KMS-11 (cell line): ENCODE measurements at regions not wholly inside any gene's neighbourhood (a gene's known extent, or its start where the extent isn't known, plus 50 kb on each side); places are given as distances from the start of the nearest gene placed in this dataset.

Source experiments
- H2AFZ ChIP-seq: fragments of 200-600 bp; sonication (generic); 2 replicates; pipeline ENCODE4 v1.6.1; 2016; ENCODE audit warnings: antibody characterized with exemption, mixed run types, low read depth
- H3K27ac ChIP-seq: fragments of 200-600 bp; sonication (generic); 2 replicates; pipeline ENCODE4 v1.6.1; 2016; ENCODE audit warnings: mild to moderate bottlenecking, mixed run types
- H3K27me3 ChIP-seq: fragments of 200-600 bp; sonication (generic); 2 replicates; pipeline ENCODE4 v1.6.1; 2017; ENCODE audit warnings: mild to moderate bottlenecking, low read depth, mixed run types, moderate library complexity; ENCODE audit not compliant: insufficient read depth
- H3K36me3 ChIP-seq: fragments of 200-600 bp; sonication (generic); 2 replicates; pipeline ENCODE4 v1.6.1; 2017; ENCODE audit warnings: mild to moderate bottlenecking, mixed run types; ENCODE audit not compliant: insufficient read depth
- H3K4me1 ChIP-seq: fragments of 200-600 bp; sonication (generic); 2 replicates; pipeline ENCODE4 v1.6.1; 2016; ENCODE audit warnings: mild to moderate bottlenecking, low read depth, mixed run types; ENCODE audit not compliant: poor library complexity, severe bottlenecking
- H3K4me2 ChIP-seq: fragments of 200-600 bp; sonication (generic); 2 replicates; pipeline ENCODE4 v1.7.0; 2016; ENCODE audit warnings: mild to moderate bottlenecking, mixed run types
- H3K4me3 ChIP-seq: fragments of 200-600 bp; sonication (generic); IDR thresholded peaks from 2 replicates; pipeline ENCODE4 v1.6.1; 2017; ENCODE audit warnings: low read depth, low read length, mixed read lengths; ENCODE audit not compliant: insufficient read depth
- H3K79me2 ChIP-seq: fragments of 200-600 bp; sonication (generic); 2 replicates; pipeline ENCODE4 v1.6.1; 2016; ENCODE audit warnings: low read depth, mixed run types; ENCODE audit not compliant: insufficient read depth
- H3K9ac ChIP-seq: fragments of 200-600 bp; sonication (generic); 2 replicates; pipeline ENCODE4 v1.6.1; 2016; ENCODE audit warnings: mild to moderate bottlenecking, mixed run types
- H4K20me1 ChIP-seq: fragments of 200-600 bp; sonication (generic); 2 replicates; pipeline ENCODE4 v1.6.1; 2016; ENCODE audit warnings: mild to moderate bottlenecking, mixed run types; ENCODE audit not compliant: insufficient read depth
- TF ChIP-seq, protein P1 (sequence below): fragments of 200-600 bp; sonication (generic); conservative IDR thresholded peaks from 2 replicates; pipeline ENCODE4 v1.6.1; 2017; ENCODE audit warnings: low read depth, mild to moderate bottlenecking, antibody characterized with exemption, low read length, moderate library complexity, mixed read lengths

DNA sequence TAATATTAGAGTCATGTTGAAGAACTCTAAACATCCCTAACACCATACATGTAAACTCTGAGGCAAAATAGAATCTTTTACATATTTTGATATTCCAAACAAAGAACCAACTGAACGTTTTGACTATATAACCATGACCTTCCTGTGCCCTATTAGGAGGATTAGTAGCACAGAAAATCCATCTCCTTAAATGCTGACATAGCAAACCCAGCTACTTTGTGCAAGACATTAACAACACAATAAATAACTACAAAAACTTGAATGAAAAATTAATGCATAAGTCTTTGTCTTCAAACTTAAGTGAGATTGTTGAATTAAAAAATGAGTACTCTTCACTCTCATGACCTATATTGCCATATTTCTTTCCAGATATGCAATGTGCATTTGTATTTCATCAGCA, 450.0 kb upstream of the PDZRN3 start:
- no peaks in the 10 kb centered on the region for H4K20me1 ChIP-seq
- H3K36me3 ChIP-seq: no peaks in the 10 kb centered on the region
- H3K27me3 ChIP-seq: no peaks in the 10 kb centered on the region
- no peak overlapping the region for H3K4me2 ChIP-seq
- H3K79me2 ChIP-seq: no peaks in the 10 kb centered on the region
- H2AFZ ChIP-seq: no peak overlapping the region
- H3K27ac ChIP-seq: no peak overlapping the region
- H3K4me1 ChIP-seq: no peaks in the 10 kb centered on the region
- H3K9ac ChIP-seq: no peak overlapping the region
- no peak overlapping the region for H3K4me3 ChIP-seq
- TF ChIP-seq, protein P1, sequence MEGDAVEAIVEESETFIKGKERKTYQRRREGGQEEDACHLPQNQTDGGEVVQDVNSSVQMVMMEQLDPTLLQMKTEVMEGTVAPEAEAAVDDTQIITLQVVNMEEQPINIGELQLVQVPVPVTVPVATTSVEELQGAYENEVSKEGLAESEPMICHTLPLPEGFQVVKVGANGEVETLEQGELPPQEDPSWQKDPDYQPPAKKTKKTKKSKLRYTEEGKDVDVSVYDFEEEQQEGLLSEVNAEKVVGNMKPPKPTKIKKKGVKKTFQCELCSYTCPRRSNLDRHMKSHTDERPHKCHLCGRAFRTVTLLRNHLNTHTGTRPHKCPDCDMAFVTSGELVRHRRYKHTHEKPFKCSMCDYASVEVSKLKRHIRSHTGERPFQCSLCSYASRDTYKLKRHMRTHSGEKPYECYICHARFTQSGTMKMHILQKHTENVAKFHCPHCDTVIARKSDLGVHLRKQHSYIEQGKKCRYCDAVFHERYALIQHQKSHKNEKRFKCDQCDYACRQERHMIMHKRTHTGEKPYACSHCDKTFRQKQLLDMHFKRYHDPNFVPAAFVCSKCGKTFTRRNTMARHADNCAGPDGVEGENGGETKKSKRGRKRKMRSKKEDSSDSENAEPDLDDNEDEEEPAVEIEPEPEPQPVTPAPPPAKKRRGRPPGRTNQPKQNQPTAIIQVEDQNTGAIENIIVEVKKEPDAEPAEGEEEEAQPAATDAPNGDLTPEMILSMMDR: no peak

DNA sequence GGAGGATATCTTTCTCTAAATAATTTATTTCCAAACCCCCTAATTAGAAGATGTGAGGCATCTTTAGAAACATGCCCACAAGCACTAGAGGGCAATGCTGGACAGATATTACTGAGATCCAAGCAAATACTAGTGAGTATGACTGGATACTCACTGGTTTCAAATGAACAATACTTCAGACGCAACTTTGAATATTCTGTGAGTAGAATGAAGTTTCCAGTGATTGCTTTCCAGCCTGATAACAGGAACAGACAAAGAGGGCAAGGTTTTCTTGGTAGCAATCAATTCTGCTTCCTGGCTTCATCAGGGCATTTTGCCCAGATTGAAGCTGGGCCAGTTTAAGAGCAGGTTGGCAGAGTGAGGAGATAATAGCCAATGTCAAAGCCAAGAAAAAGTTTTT, 442.6 kb upstream of the PDZRN3 start:
- Histone ChIP-seq H3K27me3 (no peaks in the 10 kb centered on the region), H3K27ac (no peak overlapping the region), H3K79me2 (no peaks in the 10 kb centered on the region), H3K36me3 (no peaks in the 10 kb centered on the region), H3K4me3 (no peak overlapping the region), H3K9ac (no peak overlapping the region), H3K4me1 (no peaks in the 10 kb centered on the region), H2AFZ (no peak overlapping the region), H4K20me1 (no peaks in the 10 kb centered on the region), H3K4me2 (no peak overlapping the region)
- TF ChIP-seq, protein P1: no peak

DNA sequence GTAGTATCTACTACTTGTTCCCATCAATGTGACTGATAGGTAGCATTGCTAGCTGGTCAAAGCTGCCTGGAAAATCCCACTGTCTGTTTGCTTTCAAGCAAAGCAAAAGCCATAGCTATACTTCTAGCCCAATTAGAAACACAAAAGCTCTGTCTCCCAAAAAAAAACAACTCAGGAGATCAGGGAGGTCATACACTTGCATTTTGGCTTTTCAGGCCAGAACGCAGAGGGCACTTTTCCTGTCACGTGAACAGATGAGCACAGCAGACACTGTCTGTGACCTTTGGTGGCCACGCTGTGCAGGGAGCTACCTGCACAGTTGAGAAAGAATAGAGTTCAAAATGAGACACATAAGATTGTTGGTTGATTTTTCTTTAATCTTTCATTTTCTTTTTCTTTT, 441.7 kb upstream of the PDZRN3 start:
- H3K79me2 ChIP-seq: no peaks in the 10 kb centered on the region
- H3K9ac ChIP-seq: no peak overlapping the region
- no peaks in the 10 kb centered on the region for H3K4me1 ChIP-seq
- no peaks in the 10 kb centered on the region for H3K36me3 ChIP-seq
- no peak overlapping the region for H3K4me3 ChIP-seq
- H3K27ac ChIP-seq: no peak overlapping the region
- H4K20me1 ChIP-seq: no peaks in the 10 kb centered on the region
- TF ChIP-seq, protein P1: no peak
- H2AFZ ChIP-seq: no peak overlapping the region
- no peak overlapping the region for H3K4me2 ChIP-seq
- H3K27me3 ChIP-seq: no peaks in the 10 kb centered on the region

DNA sequence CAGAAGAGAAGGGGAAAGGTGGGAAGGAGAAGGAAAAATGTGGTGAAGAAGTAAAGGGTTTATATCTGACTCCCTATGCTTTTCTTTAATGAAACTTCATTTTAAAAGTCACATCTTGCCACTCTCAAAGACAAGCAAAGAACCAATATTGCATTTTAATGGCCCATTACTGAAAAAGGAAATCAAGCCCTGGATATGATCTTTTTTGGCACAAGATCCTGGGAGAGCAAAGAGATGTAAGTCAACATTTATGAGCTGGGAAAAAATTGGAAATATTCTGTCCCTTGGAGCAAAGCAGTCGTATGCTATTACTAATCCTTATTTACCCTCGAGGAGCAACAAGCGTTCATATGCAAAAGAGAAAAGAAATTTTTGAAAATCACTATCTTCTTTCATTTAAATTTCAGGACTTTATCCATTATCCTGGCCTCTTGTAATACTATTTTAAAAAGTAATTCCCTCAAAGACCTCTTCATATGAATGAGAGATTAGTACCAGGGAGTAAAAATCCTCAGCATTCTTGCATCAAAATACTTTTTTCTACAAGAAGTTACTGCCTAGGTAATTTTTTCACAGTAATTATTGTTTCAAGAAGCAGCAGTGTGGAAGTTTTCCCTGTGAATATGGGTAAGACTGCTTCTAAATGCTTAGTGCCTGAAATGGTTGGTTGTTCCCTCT, 435.3 kb upstream of the PDZRN3 start:
- TF ChIP-seq, protein P1: no peak

More for the DNA sequence above, 435.3 kb upstream of the PDZRN3 start:
- Histone ChIP-seq H3K79me2 (no peaks in the 10 kb centered on the region), H3K9ac (no peak overlapping the region), H3K27me3 (no peaks in the 10 kb centered on the region), H3K4me2 (no peak overlapping the region), H3K4me3 (no peak overlapping the region), H3K36me3 (no peaks in the 10 kb centered on the region), H3K4me1 (no peaks in the 10 kb centered on the region), H4K20me1 (no peaks in the 10 kb centered on the region), H2AFZ (no peak overlapping the region), H3K27ac (no peak overlapping the region)
